ENCODE measurements at regions not wholly inside any gene's neighbourhood (a gene's known extent, or its start where the extent isn't known, plus 50 kb on each side); places are given as distances from the start of the nearest gene placed in this dataset.

DNA sequence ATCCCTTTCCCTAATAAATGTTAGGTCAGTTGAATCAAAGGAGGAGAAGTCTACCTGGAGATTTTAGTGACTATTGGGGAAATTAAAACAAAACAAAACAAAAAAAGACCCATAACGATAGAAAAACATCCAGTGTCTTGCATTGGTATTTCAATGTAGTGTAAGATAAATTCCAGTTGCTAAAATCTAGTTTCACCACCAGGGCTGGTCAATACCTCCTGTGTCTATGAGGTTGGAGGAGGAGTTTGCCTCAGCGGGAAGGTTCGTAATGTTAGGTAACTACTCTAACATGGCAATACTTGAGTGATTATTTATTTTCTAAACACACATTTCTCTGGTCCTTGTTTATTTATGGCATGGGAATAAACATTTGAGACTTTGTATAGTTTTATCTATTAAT is 483.2 kb downstream of the FGF9 start:
- no peak for DNase-seq (ENCODE audit: low read depth in 4 of 4, low spot score in 3 of 4)

- no peak for DNase-seq (ENCODE audit: low read depth in 4 of 4, low spot score in 3 of 4)
Measured at GRCh38 chr13:22161871-22162270, 491.0 kb downstream of the FGF9 start.

GRCh38 chr13:22162889-22163288 is 492.0 kb downstream of the FGF9 start:
- DNase-seq (ENCODE audit: low read depth in 4 of 4, low spot score in 3 of 4) = no peak

- no peak for DNase-seq (ENCODE audit: low read depth in 4 of 4, low spot score in 3 of 4)
Measured at GRCh38 chr13:22168437-22169190, 497.7 kb downstream of the FGF9 start.

DNA sequence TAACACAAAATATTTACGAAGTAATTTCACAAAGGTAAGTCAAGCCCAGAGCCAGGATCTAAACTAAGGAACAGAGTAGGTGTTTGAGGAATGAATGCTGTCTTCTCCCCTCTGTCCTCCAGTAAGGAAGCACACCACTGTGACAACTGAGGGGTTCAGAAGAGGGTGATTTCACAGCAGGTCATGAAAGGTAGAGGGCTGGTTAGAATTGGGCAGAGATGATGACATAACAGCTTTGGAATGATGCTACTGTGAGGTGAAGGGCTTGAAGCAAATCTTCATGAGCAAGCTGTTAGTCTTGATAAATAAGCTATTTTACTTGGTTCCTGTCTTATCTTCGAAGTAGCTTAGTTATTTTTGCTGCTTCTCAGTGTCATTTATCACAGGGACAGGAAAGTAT is 498.6 kb downstream of the FGF9 start:
- DNase-seq (ENCODE audit: low read depth in 4 of 4, low spot score in 3 of 4) = no peak

- no peak for DNase-seq (ENCODE audit: low read depth in 4 of 4, low spot score in 3 of 4)
Measured at GRCh38 chr13:22173610-22174009, 502.7 kb downstream of the FGF9 start.

- no peak for DNase-seq (ENCODE audit: low read depth in 4 of 4, low spot score in 3 of 4)
Measured at GRCh38 chr13:22175241-22175640, 504.4 kb downstream of the FGF9 start.

DNA sequence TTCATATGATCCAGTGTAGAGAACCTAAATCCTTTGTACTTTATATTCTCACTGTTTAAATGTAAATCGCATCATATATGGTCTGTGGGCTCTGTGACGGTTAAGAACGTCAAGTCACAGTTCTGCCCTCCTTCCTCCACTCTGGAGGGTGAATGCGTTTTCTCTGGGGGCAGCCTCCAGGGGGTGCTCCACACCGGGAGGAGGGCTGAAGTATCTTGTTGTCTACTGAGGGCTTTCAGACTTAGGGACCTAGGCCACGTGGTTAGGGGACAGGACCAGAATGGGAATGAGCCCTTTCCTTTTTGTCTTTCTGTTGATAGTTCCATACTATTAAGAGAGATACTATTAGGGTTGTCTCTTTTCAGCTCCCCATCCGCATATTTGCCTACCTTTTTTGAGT is 504.9 kb downstream of the FGF9 start:
- no peak for DNase-seq (ENCODE audit: low read depth in 4 of 4, low spot score in 3 of 4)

DNA sequence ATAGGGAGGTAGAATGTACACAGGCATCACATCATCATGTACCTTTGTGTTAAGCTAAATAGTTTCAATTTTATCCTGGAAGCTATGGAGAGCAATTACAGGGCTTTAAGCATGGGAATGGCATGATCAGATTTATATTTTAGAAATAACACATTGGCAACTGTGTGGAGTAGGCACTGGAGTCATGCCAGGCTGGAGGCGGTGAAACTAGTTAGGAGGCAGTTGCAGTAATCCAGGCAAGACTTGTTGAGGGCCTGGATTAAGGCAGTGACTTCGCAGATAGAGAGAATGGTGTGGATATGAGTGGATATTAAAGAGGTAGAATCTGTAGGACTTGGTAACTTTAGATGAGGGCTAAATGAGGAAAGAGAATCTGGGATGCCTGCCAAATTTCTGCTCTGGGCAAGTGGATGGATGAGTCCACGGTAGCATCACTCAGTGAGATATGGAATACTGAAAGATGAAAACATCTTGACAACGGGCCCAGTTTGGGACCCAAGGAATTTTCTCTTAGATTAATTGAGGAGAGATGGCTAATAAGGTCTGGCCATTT is 506.2 kb downstream of the FGF9 start:
- DNase-seq (ENCODE audit: low read depth in 4 of 4, low spot score in 3 of 4) = no peak

DNA sequence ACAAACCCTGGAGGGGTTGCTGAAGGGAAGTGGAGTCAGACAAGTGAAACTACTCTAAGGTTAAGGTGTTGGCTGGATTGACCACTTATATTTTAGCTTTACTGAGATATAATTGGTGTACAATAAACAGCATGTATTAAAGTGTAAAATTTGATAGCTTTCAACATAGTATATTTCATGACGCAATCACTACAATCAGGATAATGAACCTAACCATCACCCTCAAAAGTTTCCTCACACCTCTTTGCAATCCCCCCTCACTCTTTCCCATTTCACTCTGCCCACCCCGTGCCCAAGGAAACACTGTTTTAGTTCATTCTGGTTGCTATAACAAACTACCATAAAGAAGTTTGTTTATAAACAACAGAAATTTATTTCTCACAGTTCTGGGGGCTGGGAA is 508.0 kb downstream of the FGF9 start:
- no peak for DNase-seq (ENCODE audit: low read depth in 4 of 4, low spot score in 3 of 4)

DNA sequence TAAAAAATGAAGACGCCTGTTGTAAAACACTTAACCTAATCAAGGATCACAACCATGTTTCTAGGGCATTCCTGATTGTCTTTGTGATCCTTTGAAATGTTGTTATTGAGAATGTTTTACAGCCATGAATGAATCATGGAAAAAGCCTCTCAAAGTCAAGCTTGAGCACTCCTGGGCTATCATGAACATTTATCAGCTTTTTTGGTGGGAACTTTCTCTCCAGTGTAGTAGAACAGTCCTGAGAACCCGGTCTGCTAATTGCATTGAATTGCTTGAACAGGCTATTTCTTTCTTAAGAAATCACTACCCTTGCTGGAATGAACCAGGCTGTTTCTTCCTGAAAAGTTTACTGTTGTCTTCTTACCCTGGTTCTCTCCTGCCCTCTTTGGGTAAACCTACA is 516.5 kb downstream of the FGF9 start:
- no peak for DNase-seq (ENCODE audit: low read depth in 4 of 4, low spot score in 3 of 4)

GRCh38 chr13:22189176-22190048 is 518.5 kb downstream of the FGF9 start:
- DNase-seq (ENCODE audit: low read depth in 4 of 4, low spot score in 3 of 4) = no peak

DNA sequence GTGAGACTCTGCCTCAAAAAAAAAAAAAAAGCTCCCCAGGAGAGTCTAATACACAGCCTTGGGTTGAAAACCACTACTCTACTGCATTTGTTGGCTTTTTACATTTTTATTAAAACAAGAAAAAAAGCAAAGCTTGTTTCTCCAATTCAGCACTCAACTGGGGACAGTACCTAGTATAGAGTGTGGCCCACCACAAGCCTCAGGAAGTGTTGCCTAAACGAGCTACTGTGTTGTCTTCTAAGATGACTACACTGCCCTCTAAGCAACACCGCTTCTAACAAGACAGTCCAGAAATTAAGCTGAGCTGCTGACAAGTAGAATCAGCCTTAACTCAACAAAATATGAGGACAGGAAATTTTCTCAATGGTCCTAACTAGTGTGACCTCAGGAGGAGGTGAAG is 522.2 kb downstream of the FGF9 start:
- DNase-seq (ENCODE audit: low read depth in 4 of 4, low spot score in 3 of 4) = no peak

DNA sequence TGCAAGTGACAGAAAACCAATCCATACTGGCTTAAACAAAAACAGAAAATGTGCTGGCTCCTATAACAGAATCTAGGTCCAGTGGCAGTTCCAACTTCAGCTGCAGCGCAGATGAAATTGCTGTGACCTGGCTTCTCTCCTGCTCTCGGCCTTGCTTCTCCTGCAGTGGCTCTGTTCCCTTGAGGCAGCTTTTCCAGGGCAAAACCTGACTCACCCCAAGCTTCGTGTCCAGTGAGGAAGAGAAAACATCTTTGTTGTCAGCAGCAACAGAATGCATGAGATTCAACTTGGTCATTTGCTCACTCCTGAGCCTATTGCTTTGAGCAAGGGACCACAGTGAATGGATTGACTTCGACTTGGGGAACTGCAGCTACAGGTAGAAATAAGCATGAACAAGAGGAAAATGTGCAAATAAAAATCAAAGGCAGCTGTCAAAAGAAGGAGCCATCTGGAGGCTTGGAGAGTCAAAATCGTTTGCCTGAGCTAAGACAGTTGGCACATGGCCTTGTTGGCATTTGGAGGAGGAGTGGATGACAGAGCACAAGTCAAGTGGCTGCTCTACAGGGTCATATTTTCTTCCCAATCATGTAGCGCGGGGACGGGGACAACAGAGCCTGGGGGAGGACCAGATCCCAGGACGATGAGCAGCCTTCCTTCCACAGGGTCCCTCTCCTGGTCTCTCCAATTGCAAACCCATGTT is 523.4 kb downstream of the FGF9 start:
- no peak for DNase-seq (ENCODE audit: low read depth in 4 of 4, low spot score in 3 of 4)

- no peak for DNase-seq (ENCODE audit: low read depth in 4 of 4, low spot score in 3 of 4)
Measured at GRCh38 chr13:22195726-22196125, 524.9 kb downstream of the FGF9 start.

GRCh38 chr13:22196777-22197176 is 525.9 kb downstream of the FGF9 start:
- DNase-seq (ENCODE audit: low read depth in 4 of 4, low spot score in 3 of 4) = no peak

GRCh38 chr13:22198001-22198400 is 527.1 kb downstream of the FGF9 start:
- no peak for DNase-seq (ENCODE audit: low read depth in 4 of 4, low spot score in 3 of 4)

DNA sequence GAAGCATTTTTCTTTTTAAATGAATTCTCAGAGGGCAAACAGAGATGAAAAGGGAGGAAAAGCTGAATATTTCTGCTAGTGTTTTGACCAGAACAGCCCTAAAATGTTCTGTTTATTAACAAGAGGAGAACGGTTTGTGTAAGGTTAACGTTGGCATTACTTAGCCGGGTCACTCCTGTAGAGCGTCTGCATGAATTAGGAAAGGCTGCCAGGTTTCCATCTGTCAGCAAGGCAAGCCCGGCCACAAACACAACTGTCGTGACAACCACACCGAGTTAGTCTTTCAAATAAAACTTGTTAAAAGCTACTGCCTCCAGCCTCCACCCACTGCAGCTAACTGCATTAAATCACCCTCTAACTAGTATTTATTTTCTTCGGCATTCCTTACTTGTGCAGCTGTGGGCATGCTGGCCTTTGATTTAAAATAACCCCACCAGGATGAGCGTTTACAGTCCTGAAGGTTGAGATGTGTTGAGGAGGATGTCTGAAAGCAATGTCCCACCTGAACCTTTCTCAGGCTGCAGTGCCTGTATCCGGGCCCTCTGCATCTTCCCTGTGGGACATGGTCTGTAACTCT is 527.9 kb downstream of the FGF9 start:
- DNase-seq (ENCODE audit: low read depth in 4 of 4, low spot score in 3 of 4) = no peak

- DNase-seq (ENCODE audit: low read depth in 4 of 4, low spot score in 3 of 4) = no peak
Measured at GRCh38 chr13:22200440-22200839, 529.6 kb downstream of the FGF9 start.

GRCh38 chr13:22201375-22201925 is 530.6 kb downstream of the FGF9 start:
- no peak for DNase-seq (ENCODE audit: low read depth in 4 of 4, low spot score in 3 of 4)

Measured in left renal pelvis (tissue), 4 donors.